ENCODE measurements at regions not wholly inside any gene's neighbourhood (a gene's known extent, or its start where the extent isn't known, plus 50 kb on each side); places are given as distances from the start of the nearest gene placed in this dataset.

DNA sequence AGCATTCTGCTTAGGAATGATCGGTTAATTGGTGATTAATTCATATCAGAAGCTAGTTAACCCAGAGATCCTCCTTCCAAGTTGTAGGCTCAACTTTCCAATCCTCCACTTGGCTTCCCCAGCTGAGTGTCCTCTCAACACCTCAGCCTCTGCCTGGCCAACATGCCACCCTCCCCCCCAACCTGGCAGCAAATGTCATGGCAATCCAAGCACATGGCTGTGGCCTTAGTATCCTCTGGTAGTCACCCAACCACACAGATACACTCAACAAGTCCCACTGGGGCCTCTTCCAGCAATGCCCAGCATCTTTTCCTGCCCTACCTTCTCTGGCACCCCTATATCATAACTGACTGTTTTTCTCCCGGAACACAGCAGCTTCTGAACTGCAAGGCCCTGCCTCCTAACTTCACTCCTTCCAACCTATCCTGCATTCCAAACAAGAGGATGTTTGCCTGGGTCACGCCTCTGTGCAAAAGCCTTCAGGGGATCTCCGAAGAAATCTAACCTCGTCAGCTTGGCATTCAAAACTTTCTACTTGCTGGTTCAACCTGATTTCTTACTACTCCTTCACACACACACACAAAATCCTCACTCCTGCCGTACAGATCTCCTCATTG, 195.0 kb downstream of the CYP26B1 start:
- Mint-ChIP-seq H3K4me1 (ENCODE audit: low read depth) (no peaks in the 10 kb centered on the region), H3K9me3 (peaks cover 12% of the 10 kb centered on the region), H3K27me3 (peaks cover 7% of the 10 kb centered on the region), H3K36me3 (no peaks in the 10 kb centered on the region), H3K27ac (no peak overlapping the region), H3K4me3 (no peak overlapping the region)
- DNase-seq: no peak
- ChIA-PET POLR2A (no interaction called here), CTCF (no interaction called here)
- intact Hi-C loops (cut with micrococcal nuclease): no loop called here

DNA sequence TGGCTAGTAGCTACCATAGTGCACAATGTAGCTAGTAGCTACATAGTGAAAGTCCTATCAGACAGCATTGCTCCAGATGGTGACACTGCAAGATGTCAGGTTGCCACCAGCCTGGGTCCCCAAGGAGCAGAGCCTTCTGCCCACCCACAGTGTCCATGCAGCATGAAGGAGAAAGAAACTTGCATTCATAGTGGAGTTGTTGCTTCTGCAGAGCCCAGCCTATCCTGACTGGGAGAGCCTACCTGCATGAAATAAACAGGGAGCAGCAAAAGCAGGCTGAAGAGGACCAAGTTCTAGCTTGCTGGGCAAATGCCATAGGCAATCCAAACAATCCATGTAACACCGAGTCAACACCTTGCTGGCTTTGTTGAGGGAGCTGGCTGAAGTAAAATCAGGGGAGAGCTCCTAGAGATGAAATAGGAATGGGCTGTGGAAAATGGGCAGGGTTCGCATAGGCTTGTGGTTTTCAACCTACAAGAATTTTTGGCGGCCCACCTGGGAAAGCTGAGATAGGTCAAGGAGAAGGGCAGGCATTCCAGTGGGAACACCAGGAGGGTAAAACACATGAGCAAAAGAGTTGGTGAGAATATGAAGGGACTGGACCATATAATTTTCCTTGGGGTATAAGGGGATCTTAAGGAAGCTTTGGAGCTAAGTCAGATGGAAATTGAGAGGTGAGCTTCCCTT, 195.8 kb downstream of the CYP26B1 start:
- ChIA-PET CTCF (interaction anchor here (1.7 kb wide), 1 partner anchor 27 kb away, joined by 8 read pairs; no protein-coding TSS in a partner anchor), POLR2A (no interaction called here)
- Mint-ChIP-seq H3K4me1 (ENCODE audit: low read depth) (no peaks in the 10 kb centered on the region), H3K27ac (no peak overlapping the region), H3K9me3 (peaks cover 6% of the 10 kb centered on the region), H3K27me3 (peaks cover 7% of the 10 kb centered on the region), H3K4me3 (no peak overlapping the region), H3K36me3 (no peaks in the 10 kb centered on the region)
- DNase-seq: no peak
- intact Hi-C loops (cut with micrococcal nuclease): no loop called here

GRCh38 chr2:71951083-71951468, 196.6 kb downstream of the CYP26B1 start:
- ChIA-PET POLR2A (no interaction called here), CTCF (interaction anchor here (1.7 kb wide), 1 partner anchor 27 kb away, joined by 8 read pairs; no protein-coding TSS in a partner anchor)
- no peak for DNase-seq
- H3K9me3 Mint-ChIP-seq: no peaks in the 10 kb centered on the region
- H3K27ac Mint-ChIP-seq: no peak overlapping the region
- intact Hi-C loops (cut with micrococcal nuclease): no loop called here
- no peaks in the 10 kb centered on the region for H3K36me3 Mint-ChIP-seq
- no peaks in the 10 kb centered on the region for H3K4me1 Mint-ChIP-seq (ENCODE audit: low read depth)
- peaks cover 7% of the 10 kb centered on the region for H3K27me3 Mint-ChIP-seq
- H3K4me3 Mint-ChIP-seq: no peak overlapping the region

- ChIA-PET POLR2A (no interaction called here), CTCF (interaction anchor here (1.7 kb wide), 1 partner anchor 26 kb away, joined by 8 read pairs; no protein-coding TSS in a partner anchor)
- intact Hi-C loops (cut with micrococcal nuclease): no loop called here
- Mint-ChIP-seq H3K4me3 (no peak overlapping the region), H3K27me3 (peaks cover 7% of the 10 kb centered on the region), H3K9me3 (no peaks in the 10 kb centered on the region), H3K27ac (no peak overlapping the region), H3K36me3 (no peaks in the 10 kb centered on the region), H3K4me1 (ENCODE audit: low read depth) (no peaks in the 10 kb centered on the region)
- DNase-seq: no peak
These were observed 197.2 kb downstream of the CYP26B1 start for GRCh38 chr2:71950256-71951082.

- Mint-ChIP-seq H3K27me3 (peaks cover 7% of the 10 kb centered on the region), H3K9me3 (no peaks in the 10 kb centered on the region), H3K36me3 (no peaks in the 10 kb centered on the region), H3K4me3 (no peak overlapping the region), H3K4me1 (ENCODE audit: low read depth) (no peaks in the 10 kb centered on the region), H3K27ac (no peak overlapping the region)
- intact Hi-C loops (cut with micrococcal nuclease): no loop called here
- POLR2A ChIA-PET: no interaction called here
- no peak for DNase-seq
- CTCF ChIA-PET: no interaction called here
These were observed 198.2 kb downstream of the CYP26B1 start for GRCh38 chr2:71949537-71949798.

- H3K4me1 Mint-ChIP-seq (ENCODE audit: low read depth): no peaks in the 10 kb centered on the region
- H3K27ac Mint-ChIP-seq: no peak overlapping the region
- no peaks in the 10 kb centered on the region for H3K9me3 Mint-ChIP-seq
- ChIA-PET CTCF (no interaction called here), POLR2A (no interaction called here)
- H3K27me3 Mint-ChIP-seq: peaks cover 4% of the 10 kb centered on the region
- H3K4me3 Mint-ChIP-seq: no peak overlapping the region
- no peaks in the 10 kb centered on the region for H3K36me3 Mint-ChIP-seq
- intact Hi-C loops (cut with micrococcal nuclease): no loop called here
- DNase-seq: no peak
These were observed 198.7 kb downstream of the CYP26B1 start for GRCh38 chr2:71948781-71949536.

GRCh38 chr2:71947809-71948208, 199.9 kb downstream of the CYP26B1 start:
- Mint-ChIP-seq H3K9me3 (no peaks in the 10 kb centered on the region), H3K4me3 (no peak overlapping the region), H3K4me1 (ENCODE audit: low read depth) (no peaks in the 10 kb centered on the region), H3K36me3 (no peaks in the 10 kb centered on the region), H3K27me3 (peaks cover 6% of the 10 kb centered on the region), H3K27ac (no peak overlapping the region)
- intact Hi-C loops (cut with micrococcal nuclease): no loop called here
- POLR2A ChIA-PET: no interaction called here
- no peak for DNase-seq
- CTCF ChIA-PET: no interaction called here

GRCh38 chr2:71945603-71945959, 202.1 kb downstream of the CYP26B1 start:
- H3K27ac Mint-ChIP-seq: no peak overlapping the region
- H3K4me1 Mint-ChIP-seq (ENCODE audit: low read depth): no peaks in the 10 kb centered on the region
- H3K36me3 Mint-ChIP-seq: no peaks in the 10 kb centered on the region
- no peak overlapping the region for H3K4me3 Mint-ChIP-seq
- DNase-seq: no peak
- no peaks in the 10 kb centered on the region for H3K9me3 Mint-ChIP-seq
- ChIA-PET POLR2A (no interaction called here), CTCF (no interaction called here)
- intact Hi-C loops (cut with micrococcal nuclease): no loop called here
- peaks cover 6% of the 10 kb centered on the region for H3K27me3 Mint-ChIP-seq

DNA sequence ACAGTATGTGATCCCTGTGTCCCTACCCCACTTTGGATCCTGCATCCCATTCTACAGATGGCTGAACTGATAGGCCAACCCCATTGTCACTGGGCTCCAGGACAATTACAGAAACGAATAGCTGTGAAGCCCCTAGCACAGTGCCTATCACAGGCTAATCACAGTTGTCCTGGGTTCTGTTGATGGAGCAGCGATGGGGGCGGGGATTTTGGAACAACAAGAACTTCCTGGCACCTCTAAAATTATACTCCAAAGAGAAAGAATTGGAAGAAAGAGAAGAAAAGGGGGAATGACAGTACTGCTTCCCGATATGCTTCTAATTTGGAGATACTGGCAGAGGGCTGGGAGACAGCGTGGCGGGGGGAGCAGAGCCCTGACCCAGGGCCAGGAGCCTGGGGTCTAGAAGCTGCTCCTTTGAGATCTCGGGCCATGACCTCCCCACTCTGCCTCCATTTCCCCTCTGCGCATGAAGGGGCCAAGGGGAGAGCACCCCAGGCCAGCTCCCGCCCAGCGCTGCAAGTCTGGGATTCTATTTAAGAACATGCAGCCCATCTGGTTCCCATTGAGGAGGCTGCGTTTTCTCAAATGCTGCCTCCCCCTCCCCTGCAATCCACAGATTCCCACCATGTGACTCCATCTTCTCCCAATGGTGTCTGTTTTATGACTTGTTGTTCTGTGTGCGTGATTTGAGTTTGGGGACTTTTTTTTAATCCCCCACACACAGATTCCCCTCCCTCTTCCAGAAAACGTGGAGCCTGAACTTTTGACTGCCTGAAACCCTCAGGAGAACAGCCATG, 202.7 kb downstream of the CYP26B1 start:
- CTCF ChIA-PET: no interaction called here
- Mint-ChIP-seq H3K9me3 (no peaks in the 10 kb centered on the region), H3K4me1 (ENCODE audit: low read depth) (no peaks in the 10 kb centered on the region), H3K27me3 (peaks cover 6% of the 10 kb centered on the region), H3K36me3 (no peaks in the 10 kb centered on the region), H3K4me3 (no peak overlapping the region), H3K27ac (no peak overlapping the region)
- DNase-seq: no peak
- intact Hi-C loops (cut with micrococcal nuclease): no loop called here
- POLR2A ChIA-PET: no interaction called here

DNA sequence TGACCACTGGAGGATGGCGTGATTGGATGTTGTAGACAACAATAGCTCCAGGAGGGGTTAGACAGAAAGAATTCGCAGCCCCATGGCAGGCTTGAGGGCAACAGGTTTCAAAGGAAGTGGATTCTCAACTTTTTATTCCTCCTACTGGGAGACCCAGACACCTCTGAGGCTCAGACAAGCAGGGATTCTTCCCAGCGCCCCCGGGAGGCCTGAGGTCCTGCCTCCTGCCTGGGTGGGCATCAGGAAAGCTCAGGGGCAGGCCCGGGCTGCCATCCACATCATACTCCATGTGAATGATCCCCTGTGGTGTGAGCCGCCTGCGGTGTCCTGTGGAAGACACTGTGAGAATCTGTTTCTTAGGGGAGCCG, 203.5 kb downstream of the CYP26B1 start:
- ChIA-PET CTCF (no interaction called here), POLR2A (no interaction called here)
- H3K4me3 Mint-ChIP-seq: no peak overlapping the region
- H3K27ac Mint-ChIP-seq: no peak overlapping the region
- no peaks in the 10 kb centered on the region for H3K4me1 Mint-ChIP-seq (ENCODE audit: low read depth)
- no peaks in the 10 kb centered on the region for H3K9me3 Mint-ChIP-seq
- no peaks in the 10 kb centered on the region for H3K36me3 Mint-ChIP-seq
- intact Hi-C loops (cut with micrococcal nuclease): no loop called here
- DNase-seq: no peak
- peaks cover 6% of the 10 kb centered on the region for H3K27me3 Mint-ChIP-seq

DNA sequence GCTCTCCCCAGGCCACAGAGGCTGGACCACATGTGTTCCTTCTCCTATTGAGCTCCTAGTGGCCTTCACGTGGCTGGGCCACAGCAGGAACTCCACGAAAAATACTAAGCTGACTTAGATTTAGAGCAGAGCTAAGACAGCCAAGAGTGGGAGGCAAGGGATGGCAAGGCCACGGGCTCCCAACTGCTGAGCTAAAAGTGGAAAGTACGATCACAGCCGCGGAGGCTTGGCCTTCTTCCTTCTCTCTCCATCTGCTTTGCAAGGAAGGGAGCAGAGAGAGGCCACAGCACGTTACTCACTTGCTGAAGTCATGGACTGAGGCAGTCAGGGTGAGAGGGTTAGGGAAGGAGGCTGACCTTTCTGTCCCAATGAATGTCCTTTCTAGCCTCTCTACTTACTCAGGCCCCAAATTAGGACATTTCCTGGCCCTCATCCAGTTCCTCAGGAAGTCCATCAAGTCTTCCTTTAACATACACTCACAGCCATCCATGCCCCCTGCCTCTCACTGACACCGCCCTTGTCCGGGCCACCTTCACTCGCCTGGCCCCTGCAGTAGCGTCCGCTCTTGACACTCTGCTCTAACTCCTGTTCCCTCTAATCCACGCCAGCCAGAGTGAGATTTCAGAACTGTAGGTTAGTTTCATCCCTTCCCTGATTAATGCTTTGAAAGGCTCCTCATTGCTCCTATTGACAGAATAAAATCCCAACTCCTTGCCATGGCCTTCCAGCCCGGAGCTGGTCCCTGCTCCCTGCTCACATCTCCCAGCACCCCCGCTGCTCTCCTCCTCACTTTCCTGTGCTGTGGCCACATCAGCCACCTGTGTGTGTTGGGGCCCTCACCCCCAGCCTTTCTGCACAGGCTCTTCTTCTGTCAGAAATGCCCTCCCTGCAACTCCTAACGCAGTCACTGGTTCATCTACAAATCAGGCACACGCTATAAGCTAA, 204.2 kb downstream of the CYP26B1 start:
- Mint-ChIP-seq H3K9me3 (no peaks in the 10 kb centered on the region), H3K4me1 (ENCODE audit: low read depth) (no peaks in the 10 kb centered on the region), H3K36me3 (no peaks in the 10 kb centered on the region), H3K27me3 (peaks cover 11% of the 10 kb centered on the region), H3K27ac (no peak overlapping the region), H3K4me3 (no peak overlapping the region)
- ChIA-PET POLR2A (no interaction called here), CTCF (no interaction called here)
- no peak for DNase-seq
- intact Hi-C loops (cut with micrococcal nuclease): no loop called here

Measured in activated CD4-positive, alpha-beta memory T cell treated with anti-CD3 and anti-CD28 coated beads for 36 hours (primary cell).